ENCODE measurements at regions not wholly inside any gene's neighbourhood (a gene's known extent, or its start where the extent isn't known, plus 50 kb on each side); places are given as distances from the start of the nearest gene placed in this dataset.

- DNase-seq (ENCODE audit: low read depth, low spot score): no peak
Measured at GRCh38 chr2:8300216-8300615, 381.6 kb upstream of the ID2 start.

DNA sequence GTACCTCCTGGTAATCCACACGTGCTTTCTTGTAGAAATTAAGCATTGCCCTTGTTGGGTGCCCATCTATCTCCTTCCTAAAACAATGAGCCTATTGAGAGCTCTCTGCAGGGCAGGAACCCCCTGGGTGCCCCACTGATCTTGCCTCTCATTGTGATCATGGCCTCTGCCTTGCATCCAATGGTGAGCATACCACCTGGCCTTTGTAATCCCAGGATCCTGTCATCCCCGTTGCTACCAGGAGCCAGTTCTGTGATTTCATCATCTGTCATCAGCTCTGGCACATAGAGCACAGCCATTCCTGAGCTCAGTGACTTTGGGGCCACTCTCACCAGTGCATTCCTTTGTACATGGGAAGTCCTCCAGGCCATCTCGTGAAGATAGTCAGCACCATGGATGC lies 381.0 kb upstream of the ID2 start:
- no peak for DNase-seq (ENCODE audit: low read depth, low spot score)

- no peak for DNase-seq (ENCODE audit: low read depth, low spot score)
Measured at GRCh38 chr2:8303322-8303832, 378.5 kb upstream of the ID2 start.

- DNase-seq (ENCODE audit: low read depth, low spot score): no peak
Measured at GRCh38 chr2:8304821-8305766, 376.8 kb upstream of the ID2 start.

DNA sequence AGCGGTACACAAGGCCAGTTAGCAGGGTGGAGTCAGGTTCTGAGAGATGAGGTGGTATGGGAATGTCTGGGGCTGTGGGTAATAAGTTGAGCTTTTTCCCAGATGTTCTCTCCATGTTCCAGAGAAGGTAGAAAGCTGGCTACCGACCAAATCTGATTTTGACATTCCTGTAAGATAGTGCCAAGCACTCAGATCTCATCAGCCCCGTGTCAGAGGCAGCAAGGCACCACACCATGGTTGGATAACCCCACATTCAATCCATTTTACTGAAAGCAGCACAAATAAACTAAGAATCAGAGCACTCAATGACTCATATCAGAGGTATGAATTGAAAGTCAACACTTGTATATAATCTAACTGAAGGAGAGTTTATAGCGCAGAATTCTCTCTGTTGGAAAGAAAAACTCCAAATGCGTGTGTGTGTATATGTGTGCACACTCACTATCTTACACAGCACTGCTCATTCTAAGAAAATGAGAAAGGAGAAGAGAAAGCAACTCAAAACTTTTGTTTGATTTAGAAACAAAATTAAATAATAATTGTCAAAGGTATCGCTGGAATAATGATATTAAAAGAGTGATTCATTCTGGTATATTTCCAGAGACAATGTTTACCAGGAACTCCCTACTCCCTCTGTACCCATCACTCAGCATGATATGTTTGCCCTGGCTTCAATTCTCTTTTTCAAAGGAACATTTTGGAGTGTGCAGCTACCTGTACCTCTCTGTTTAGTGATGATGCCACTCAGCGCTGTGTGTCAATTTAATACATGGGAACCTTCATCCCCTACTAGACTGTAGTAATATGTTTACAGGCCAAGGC lies 375.1 kb upstream of the ID2 start:
- no peak for DNase-seq (ENCODE audit: low read depth, low spot score)

DNA sequence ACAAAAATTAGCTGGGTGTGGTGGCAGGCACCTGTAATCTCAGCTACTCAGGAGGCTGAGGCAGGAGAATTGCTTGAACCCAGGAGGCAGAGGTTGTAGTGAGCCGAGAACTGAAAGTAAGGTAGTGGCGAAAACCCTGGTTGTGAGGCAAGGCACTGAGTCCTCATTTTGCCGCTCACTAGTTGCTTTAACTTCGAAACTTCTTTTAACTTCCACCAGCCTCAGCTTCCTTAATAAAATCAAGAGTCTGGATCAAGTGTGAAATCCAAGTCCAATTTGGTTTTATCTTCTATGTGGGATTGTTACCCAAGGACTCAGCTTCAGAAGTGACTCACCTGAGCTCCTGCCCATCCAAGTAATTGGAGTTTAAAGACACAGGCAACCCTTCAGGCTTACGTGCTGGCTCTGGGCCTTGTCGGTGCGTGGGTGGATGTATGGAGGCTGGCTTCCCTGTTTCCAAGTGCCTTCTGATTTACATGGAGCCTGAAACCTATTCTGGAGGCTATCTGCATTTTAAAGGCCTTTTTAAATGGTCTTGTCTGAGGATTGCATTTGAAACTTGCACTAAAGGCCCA lies 374.2 kb upstream of the ID2 start:
- no peak for DNase-seq (ENCODE audit: low read depth, low spot score)

GRCh38 chr2:8309131-8309530 lies 372.7 kb upstream of the ID2 start:
- no peak for DNase-seq (ENCODE audit: low read depth, low spot score)

- no peak for DNase-seq (ENCODE audit: low read depth, low spot score)
Measured at GRCh38 chr2:8310557-8311455, 371.1 kb upstream of the ID2 start.

- no peak for DNase-seq (ENCODE audit: low read depth, low spot score)
Measured at GRCh38 chr2:8312221-8312620, 369.6 kb upstream of the ID2 start.

DNA sequence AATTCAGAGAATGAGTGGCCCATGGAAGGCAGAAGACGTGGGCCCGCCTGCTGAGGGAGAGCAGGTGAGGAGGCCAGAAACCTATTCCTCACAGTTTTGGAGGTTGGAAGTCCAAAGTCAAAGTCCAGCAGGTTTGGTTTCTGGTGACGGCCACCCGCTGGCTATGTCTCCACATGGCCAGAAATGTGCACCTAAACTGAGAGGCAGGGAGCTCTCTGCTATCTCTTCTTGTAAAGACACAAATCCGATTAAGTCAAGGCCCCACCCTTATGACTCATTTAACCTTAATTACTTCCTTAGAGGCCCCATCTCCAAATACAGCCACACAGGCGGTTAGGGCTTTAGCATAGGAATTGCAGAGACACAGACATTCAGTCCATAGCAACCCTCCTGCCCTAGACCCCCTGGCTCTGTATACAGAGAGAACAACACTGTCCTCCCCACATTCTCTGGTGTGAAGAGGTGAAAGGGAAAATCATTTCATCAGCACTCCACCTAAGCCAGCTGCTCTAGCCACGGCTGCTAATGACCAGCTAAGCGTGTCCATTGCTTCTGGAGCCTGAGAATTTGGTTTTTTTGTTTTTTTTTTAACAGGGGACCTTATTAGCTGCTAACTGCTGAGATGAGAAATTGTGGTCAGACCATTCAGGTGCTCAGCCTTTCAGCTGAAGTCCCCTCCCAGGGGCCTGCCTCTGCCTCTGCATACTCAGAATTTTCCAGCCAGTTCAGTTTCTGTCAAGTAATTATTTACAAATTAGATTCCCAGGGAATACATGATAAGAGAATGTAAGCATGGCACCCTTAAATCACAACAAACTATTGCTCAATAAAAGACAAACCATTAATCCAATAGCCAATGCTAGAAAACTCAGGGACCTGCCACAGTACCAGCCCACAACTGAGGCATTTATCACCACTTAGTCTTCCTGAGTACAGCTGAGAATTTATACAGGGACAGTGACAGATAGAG lies 368.7 kb upstream of the ID2 start:
- no peak for DNase-seq (ENCODE audit: low read depth, low spot score)

DNA sequence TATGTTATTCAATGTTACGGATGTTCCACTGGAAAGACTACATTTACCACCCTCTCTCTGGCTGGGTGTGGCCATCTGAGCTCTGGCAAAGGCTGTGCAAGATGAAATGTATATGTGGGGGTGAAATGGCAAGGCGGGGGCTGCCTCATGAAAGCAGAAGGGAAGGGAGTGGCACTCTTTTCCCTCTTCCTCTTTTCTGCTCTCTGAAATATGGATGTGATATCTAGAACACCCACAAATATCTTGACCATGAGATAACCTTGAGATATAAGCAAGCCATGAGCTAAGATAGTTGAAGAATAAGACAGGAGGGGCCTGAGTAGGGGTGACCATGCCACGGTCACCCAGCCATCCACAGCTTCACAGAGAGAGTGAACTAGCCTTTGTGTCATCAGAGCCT lies 367.8 kb upstream of the ID2 start:
- no peak for DNase-seq (ENCODE audit: low read depth, low spot score)

DNA sequence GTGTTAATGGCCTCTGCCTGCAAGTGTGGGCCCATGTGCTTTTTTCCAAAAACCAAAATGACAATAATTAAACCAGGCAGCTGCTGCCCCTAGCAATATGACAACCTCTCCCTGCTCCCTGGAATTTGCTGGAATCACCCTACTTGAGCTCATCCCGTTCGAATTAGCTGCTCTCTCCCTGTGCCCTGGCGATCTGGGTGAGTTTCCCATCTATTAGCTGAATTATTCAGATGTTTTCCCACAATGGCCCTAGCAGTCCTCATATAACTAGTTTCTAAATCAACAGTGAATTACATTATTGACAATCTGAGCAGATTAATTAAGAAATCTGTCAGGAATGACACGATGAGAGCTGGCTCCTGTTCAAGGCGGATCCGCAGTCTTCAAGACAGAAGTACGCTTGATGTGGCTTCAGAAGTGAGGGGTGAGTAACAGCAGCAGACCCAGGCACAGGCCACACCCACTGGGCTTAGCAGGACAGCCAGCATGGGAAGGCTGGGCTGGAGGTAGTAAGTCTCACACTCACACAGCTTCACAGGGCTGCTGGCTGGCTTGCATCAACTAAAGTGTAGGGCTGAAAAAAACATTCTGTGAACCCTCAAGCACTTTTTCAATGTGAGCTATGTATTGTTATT lies 366.2 kb upstream of the ID2 start:
- peak; percentile 7 for DNase-seq (ENCODE audit: low read depth, low spot score)

- no peak for DNase-seq (ENCODE audit: low read depth, low spot score)
Measured at GRCh38 chr2:8316356-8316755, 365.5 kb upstream of the ID2 start.

- no peak for DNase-seq (ENCODE audit: low read depth, low spot score)
Measured at GRCh38 chr2:8317418-8317817, 364.4 kb upstream of the ID2 start.

DNA sequence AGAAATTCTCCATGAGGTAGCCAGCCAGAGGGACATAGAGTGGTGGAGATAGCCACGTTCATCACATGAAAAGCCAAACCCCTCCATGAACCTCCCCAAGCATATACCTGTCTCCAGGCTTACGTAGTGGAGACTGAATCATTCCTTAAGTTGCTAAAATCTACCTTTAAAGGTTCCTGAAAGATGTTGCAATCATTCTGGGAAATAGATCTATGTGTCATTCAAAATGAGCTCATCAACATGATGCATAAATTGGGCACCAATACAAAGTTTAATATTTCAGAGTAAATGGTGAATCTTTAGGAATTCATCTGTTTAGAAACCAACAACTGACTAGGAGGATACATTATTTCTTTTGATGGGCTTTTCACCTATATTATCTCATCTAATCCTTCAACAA lies 362.6 kb upstream of the ID2 start:
- DNase-seq (ENCODE audit: low read depth, low spot score): no peak

DNA sequence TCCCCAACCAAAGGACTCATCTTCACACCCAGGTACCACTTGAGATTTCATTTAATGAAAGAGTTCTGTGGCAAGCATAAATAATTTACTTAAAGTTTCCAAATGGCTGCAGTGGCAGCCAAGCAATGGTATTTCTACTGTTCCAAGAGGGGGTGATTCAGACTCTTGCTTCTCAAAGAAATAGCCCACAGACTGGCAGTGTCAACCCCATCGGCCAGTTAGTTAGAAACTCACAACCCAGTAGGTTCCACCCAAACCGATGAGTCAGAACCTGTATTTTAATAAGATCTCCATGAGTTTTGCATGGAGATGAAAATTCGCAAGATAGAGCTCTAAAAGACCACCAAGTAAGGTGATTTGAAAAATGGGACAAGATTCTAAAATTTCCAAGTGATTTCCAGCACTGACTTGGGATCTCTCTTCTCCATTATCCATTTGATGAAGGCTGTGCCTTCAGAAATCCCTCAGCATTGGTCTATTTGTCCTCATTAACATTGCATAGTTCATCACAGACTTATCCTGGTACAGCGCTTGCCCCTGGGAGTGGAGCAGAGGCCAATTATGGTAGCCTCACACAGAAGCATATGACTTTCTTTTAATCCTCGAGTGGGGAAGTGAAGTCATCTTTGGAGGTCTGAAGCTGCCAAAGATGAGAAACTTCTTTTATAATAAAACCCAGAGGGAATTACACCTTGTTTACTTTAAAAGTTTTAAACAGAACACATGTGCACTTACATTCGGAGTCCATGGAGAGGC lies 361.4 kb upstream of the ID2 start:
- no peak for DNase-seq (ENCODE audit: low read depth, low spot score)

DNA sequence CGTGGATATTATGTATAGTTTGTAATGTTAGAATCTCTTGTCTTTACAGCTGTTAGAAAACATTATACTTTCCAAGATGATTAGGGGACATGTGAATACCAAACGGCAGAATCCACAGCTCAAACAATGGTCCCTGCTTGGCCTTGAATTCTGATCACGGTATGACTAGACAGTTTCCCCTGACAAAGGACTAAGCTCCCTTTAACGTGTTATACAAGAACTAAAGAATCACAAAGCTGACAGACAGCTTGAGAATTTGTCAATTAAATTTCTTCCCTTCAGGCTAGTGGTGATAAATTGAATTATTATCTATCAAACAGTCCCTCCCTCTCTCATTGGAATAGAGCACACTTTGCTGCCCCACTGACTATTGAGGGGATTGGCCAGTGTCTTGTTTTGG lies 359.2 kb upstream of the ID2 start:
- no peak for DNase-seq (ENCODE audit: low read depth, low spot score)

DNA sequence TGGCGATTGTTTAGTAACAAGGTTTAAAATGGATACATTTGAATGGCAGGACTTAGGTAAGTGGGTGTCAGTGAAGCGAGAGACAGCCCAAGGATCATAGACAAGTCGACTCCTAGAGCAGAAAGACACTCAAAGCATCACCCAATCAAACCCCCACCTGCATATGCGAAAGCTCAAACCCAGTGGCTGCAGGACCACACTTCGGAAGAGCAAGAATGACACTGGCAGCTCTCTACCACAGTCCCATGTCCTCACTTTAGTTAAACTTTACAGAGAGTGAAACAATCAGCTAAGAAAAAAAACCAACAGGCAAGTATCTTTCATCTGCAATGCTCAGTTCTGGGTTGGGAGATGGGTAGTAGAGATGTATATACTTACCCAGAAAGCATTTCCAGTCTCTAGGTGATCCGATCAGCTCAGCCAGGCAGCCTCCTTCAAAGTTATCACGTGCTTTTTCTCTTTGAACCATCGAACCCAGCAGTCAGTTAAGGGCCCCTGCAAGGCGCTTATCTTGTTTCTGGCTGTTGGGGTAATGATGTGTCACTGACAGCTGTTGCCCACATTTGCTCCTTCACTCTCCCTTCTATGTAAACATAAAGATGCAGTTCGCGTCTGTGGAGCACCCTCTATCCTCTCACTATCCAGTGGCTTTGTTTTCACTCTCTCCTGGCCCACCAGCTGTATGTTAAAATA lies 357.5 kb upstream of the ID2 start:
- no peak for DNase-seq (ENCODE audit: low read depth, low spot score)

All from iPS DF 19.7 (cell line).